ENCODE measurements at regions not wholly inside any gene's neighbourhood (a gene's known extent, or its start where the extent isn't known, plus 50 kb on each side); places are given as distances from the start of the nearest gene placed in this dataset.

DNA sequence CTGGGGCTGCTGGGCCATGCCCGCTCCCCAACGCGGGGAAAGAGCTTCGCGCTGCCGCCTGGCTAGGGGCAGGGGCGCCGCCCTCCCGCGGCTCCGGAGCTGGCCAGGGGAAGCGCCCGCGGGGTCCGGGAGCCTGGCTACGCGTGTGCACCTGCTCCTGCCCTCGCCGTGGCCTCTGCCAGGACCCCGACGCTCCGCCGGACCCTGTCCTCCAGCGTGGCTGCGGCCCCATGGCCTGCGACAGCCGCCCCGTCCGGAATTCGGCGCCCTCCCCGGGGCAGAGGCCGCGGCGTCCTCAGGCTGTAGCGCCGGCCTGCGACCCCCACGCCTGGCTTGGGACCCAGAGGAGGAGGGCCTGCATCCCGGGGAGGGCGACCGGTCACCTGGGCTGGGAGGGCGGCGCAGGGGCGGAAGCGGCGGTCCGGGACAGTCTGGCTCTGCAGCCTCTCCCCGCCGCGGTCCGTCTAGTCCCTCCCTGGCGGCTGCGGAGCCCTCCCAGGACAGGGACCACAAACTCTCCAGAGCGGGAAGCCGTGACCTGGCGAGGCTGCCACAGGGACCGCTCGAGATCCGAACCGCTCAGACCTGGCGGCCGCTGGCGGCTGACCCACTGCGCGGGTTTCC, 85.6 kb downstream of the ALG10 start:
- no peak for TF ChIP-seq CTCF (IDR thresholded peaks at IDR 0.05)
- no peak for TF ChIP-seq POLR2A (IDR thresholded peaks at IDR 0.05)

Data from body of pancreas (tissue), 4 donors.